OCI-LY1 (cell line): ENCODE measurements at regions not wholly inside any gene's neighbourhood (a gene's known extent, or its start where the extent isn't known, plus 50 kb on each side); places are given as distances from the start of the nearest gene placed in this dataset.

Experiments
- H2AFZ ChIP-seq: fragments of 200-600 bp; sonication (generic), shearing (Covaris generic); 2 replicates; pipeline ENCODE4 v1.6.0; 2014; ENCODE audit warnings: antibody characterized with exemption, mild to moderate bottlenecking, low read length
- H3F3A ChIP-seq: fragments of 200-600 bp; sonication (generic), shearing (Covaris generic); 2 replicates; pipeline ENCODE4 v1.6.0; 2014; ENCODE audit warnings: mild to moderate bottlenecking, antibody characterized with exemption, low read length, moderate library complexity; ENCODE audit not compliant: insufficient read depth
- H3K27ac ChIP-seq: fragments of 200-600 bp; sonication (generic); 2 replicates; pipeline ENCODE4 v1.5.1; 2014; ENCODE audit warnings: low read length, mixed run types, mild to moderate bottlenecking, low read depth; ENCODE audit not compliant: poor library complexity, severe bottlenecking
- H3K27me3 ChIP-seq: fragments of 200-600 bp; sonication (generic); 2 replicates; pipeline ENCODE4 v1.6.0; 2014; ENCODE audit warnings: antibody characterized with exemption, mild to moderate bottlenecking, low read length, moderate library complexity; ENCODE audit not compliant: insufficient read depth
- H3K36me3 ChIP-seq: fragments of 200-600 bp; sonication (generic); 2 replicates; pipeline ENCODE4 v1.6.1; 2014; ENCODE audit warnings: mild to moderate bottlenecking, antibody characterized with exemption, low read length, moderate library complexity, mixed read lengths; ENCODE audit not compliant: insufficient read depth
- H3K4me1 ChIP-seq: fragments of 200-600 bp; sonication (generic); 2 replicates; pipeline ENCODE4 v1.5.1; 2014; ENCODE audit warnings: mild to moderate bottlenecking, low read length, moderate library complexity; ENCODE audit not compliant: insufficient read depth, severe bottlenecking
- H3K4me2 ChIP-seq: fragments of 200-600 bp; sonication (generic), shearing (Covaris generic); 2 replicates; pipeline ENCODE4 v1.6.1; 2014; ENCODE audit warnings: low read length
- H3K4me3 ChIP-seq: fragments of 200-600 bp; sonication (generic); 2 replicates; pipeline ENCODE4 v1.5.1; 2014; ENCODE audit warnings: low read length, low read depth, mild to moderate bottlenecking, mixed read lengths; ENCODE audit not compliant: poor library complexity, severe bottlenecking
- H3K79me2 ChIP-seq: fragments of 200-600 bp; shearing (Covaris generic); 2 replicates; pipeline ENCODE4 v1.6.1; 2016; ENCODE audit warnings: mixed run types, low read length, mixed read lengths; ENCODE audit not compliant: insufficient read depth
- H3K9ac ChIP-seq: fragments of 200-600 bp; sonication (generic), shearing (Covaris generic); 2 replicates; pipeline ENCODE4 v1.6.1; 2014; ENCODE audit warnings: mild to moderate bottlenecking, low read length, mixed read lengths
- H3K9me2 ChIP-seq: fragments of 200-600 bp; sonication (generic), shearing (Covaris generic); 2 replicates; pipeline ENCODE4 v1.6.1; 2014; ENCODE audit warnings: low read depth, mild to moderate bottlenecking, low read length, mixed read lengths
- H3K9me3 ChIP-seq: fragments of 200-600 bp; shearing (Covaris generic); 2 replicates; pipeline ENCODE4 v1.6.1; 2014; ENCODE audit warnings: low read length, mixed read lengths
- H4K20me1 ChIP-seq: fragments of 200-600 bp; sonication (generic), shearing (Covaris generic); 2 replicates; pipeline ENCODE4 v1.6.0; 2016; ENCODE audit warnings: mild to moderate bottlenecking, low read length; ENCODE audit not compliant: insufficient read depth
- EZH2 ChIP-seq: fragments of 200-600 bp; sonication (generic), shearing (Covaris generic); IDR thresholded peaks from 2 replicates; pipeline ENCODE4 v1.8.0; 2017; ENCODE audit warnings: borderline replicate concordance, mixed run types, mild to moderate bottlenecking, antibody characterized with exemption, low read length, moderate library complexity, mixed read lengths
- TF ChIP-seq, protein P1 (sequence below): fragments of 200-600 bp; sonication (generic), shearing (Covaris generic); IDR thresholded peaks from 2 replicates; pipeline ENCODE4 v1.5.1; 2017; ENCODE audit warnings: mild to moderate bottlenecking, antibody characterized with exemption, low read length, moderate library complexity, mixed read lengths

- no peak overlapping the region for H3K9ac ChIP-seq
- no peaks in the 10 kb centered on the region for H3F3A ChIP-seq
- H3K9me3 ChIP-seq, result peaks cover 2% of the 10 kb centered on the region; the same call in 1 of the 2 replicates
- TF ChIP-seq, protein P1, sequence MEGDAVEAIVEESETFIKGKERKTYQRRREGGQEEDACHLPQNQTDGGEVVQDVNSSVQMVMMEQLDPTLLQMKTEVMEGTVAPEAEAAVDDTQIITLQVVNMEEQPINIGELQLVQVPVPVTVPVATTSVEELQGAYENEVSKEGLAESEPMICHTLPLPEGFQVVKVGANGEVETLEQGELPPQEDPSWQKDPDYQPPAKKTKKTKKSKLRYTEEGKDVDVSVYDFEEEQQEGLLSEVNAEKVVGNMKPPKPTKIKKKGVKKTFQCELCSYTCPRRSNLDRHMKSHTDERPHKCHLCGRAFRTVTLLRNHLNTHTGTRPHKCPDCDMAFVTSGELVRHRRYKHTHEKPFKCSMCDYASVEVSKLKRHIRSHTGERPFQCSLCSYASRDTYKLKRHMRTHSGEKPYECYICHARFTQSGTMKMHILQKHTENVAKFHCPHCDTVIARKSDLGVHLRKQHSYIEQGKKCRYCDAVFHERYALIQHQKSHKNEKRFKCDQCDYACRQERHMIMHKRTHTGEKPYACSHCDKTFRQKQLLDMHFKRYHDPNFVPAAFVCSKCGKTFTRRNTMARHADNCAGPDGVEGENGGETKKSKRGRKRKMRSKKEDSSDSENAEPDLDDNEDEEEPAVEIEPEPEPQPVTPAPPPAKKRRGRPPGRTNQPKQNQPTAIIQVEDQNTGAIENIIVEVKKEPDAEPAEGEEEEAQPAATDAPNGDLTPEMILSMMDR, result no peak
- no peak for TF ChIP-seq EZH2
- no peaks in the 10 kb centered on the region for H4K20me1 ChIP-seq
- H3K27me3 ChIP-seq, result no peaks in the 10 kb centered on the region
- H3K4me2 ChIP-seq, result no peak overlapping the region
- no peaks in the 10 kb centered on the region for H3K4me1 ChIP-seq
- no peak overlapping the region for H3K4me3 ChIP-seq
- no peak overlapping the region for H2AFZ ChIP-seq
- H3K36me3 ChIP-seq, result no peaks in the 10 kb centered on the region
- no peak overlapping the region for H3K27ac ChIP-seq
- no peaks in the 10 kb centered on the region for H3K9me2 ChIP-seq
- H3K79me2 ChIP-seq, result no peaks in the 10 kb centered on the region
Measured at GRCh38 chr1:230536641-230537155, 105.6 kb upstream of the COG2 start.

DNA sequence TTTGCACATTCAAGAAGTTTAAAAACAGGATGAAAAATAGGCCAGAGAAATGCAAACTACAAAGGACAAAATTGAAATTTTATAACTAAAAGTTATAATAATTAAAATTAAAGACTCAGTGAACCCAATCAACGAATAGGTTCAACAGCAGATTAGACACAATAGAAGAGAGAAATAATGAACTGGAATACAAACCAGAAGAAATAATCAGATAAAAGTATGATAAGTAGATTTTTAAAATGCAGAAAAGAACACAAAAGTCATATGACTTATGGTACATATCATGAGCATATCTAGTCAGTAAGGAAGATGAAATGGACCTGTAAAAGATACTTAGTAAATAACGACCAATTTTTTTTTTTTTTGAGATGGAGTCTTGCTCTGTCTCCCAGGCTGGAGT, 108.1 kb upstream of the COG2 start:
- no peak overlapping the region for H3K4me3 ChIP-seq
- no peak overlapping the region for H3K9ac ChIP-seq
- no peaks in the 10 kb centered on the region for H3K27me3 ChIP-seq
- H3K79me2 ChIP-seq, result no peaks in the 10 kb centered on the region
- no peaks in the 10 kb centered on the region for H3F3A ChIP-seq
- H3K4me1 ChIP-seq, result no peaks in the 10 kb centered on the region
- no peak for TF ChIP-seq EZH2
- TF ChIP-seq, protein P1, result no peak
- H3K9me3 ChIP-seq, result peaks cover 2% of the 10 kb centered on the region; the same call in 1 of the 2 replicates
- H2AFZ ChIP-seq, result no peak overlapping the region
- no peak overlapping the region for H3K4me2 ChIP-seq
- no peaks in the 10 kb centered on the region for H4K20me1 ChIP-seq
- H3K36me3 ChIP-seq, result no peaks in the 10 kb centered on the region
- H3K9me2 ChIP-seq, result no peaks in the 10 kb centered on the region
- no peak overlapping the region for H3K27ac ChIP-seq

DNA sequence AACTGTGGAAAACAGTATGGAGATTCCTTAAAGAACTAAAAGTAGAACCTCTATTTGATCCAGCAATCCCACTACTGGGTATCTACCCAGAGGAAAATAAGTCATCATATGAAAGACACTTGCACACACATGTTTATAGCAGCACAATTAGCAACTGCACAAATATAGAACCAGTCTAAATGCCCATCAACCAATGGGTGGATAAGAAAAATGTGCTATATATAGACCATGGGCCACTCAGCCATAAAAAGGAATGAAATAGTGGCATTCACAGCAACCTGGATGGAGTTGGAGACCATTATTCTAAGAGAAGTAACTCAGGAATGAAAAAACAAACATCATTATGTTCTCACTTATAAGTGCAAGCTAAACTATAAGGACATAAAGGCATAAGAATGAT, 105.0 kb upstream of the PGBD5 start:
- no peak overlapping the region for H3K27ac ChIP-seq
- no peaks in the 10 kb centered on the region for H3K36me3 ChIP-seq
- no peak overlapping the region for H3K4me2 ChIP-seq
- no peak for TF ChIP-seq EZH2
- TF ChIP-seq, protein P1, result no peak
- H3K4me1 ChIP-seq, result no peaks in the 10 kb centered on the region
- no peak overlapping the region for H2AFZ ChIP-seq
- H3K27me3 ChIP-seq, result no peaks in the 10 kb centered on the region
- no peaks in the 10 kb centered on the region for H3K79me2 ChIP-seq
- H3K9me2 ChIP-seq, result no peaks in the 10 kb centered on the region
- peaks cover 2% of the 10 kb centered on the region; the same call in 1 of the 2 replicates for H3K9me3 ChIP-seq
- H4K20me1 ChIP-seq, result no peaks in the 10 kb centered on the region
- H3K4me3 ChIP-seq, result no peak overlapping the region
- H3K9ac ChIP-seq, result no peak overlapping the region
- H3F3A ChIP-seq, result no peaks in the 10 kb centered on the region
